GM19328 (cell line): ENCODE measurements at regions not wholly inside any gene's neighbourhood (a gene's known extent, or its start where the extent isn't known, plus 50 kb on each side); places are given as distances from the start of the nearest gene placed in this dataset.
"Not testable (repeated sequence)": the region's sequence is repeated elsewhere in the genome, so short reads cannot be mapped to it uniquely, and the experiment has no call there.

Experiments
- ATAC-seq: cut with Tn5 transposase; IDR thresholded peaks from one replicate; pipeline ENCODE4 v1.9.1; 2021; ENCODE audit warnings: mild to moderate bottlenecking, moderate library complexity; ENCODE audit not compliant: unreplicated experiment

- no peak for ATAC-seq
Observed at GRCh38 chr1:196091397-196092135, 516.7 kb downstream of the KCNT2 start.

GRCh38 chr1:196090226-196090625 lies 518.0 kb downstream of the KCNT2 start:
- ATAC-seq = no peak

- ATAC-seq = no peak
Observed at GRCh38 chr1:196088541-196088940, 519.7 kb downstream of the KCNT2 start.

- no peak for ATAC-seq
Observed at GRCh38 chr1:196078691-196079090, 529.5 kb downstream of the KCNT2 start.

GRCh38 chr1:196075621-196076020 lies 532.6 kb downstream of the KCNT2 start:
- ATAC-seq = no peak

- no peak for ATAC-seq
Observed at GRCh38 chr1:196074182-196074581, 534.1 kb downstream of the KCNT2 start.

- ATAC-seq = no peak
Observed at GRCh38 chr1:196071447-196071846, 536.8 kb downstream of the KCNT2 start.

GRCh38 chr1:196070940-196071339 lies 537.3 kb downstream of the KCNT2 start:
- ATAC-seq = no peak

GRCh38 chr1:196063952-196064351 lies 544.3 kb downstream of the KCNT2 start:
- ATAC-seq = no peak

- no peak for ATAC-seq
Observed at GRCh38 chr1:196063294-196063693, 544.9 kb downstream of the KCNT2 start.

GRCh38 chr1:196060539-196060938 lies 547.7 kb downstream of the KCNT2 start:
- no peak for ATAC-seq

GRCh38 chr1:196059210-196059609 lies 549.0 kb downstream of the KCNT2 start:
- ATAC-seq = no peak

- no peak for ATAC-seq
Observed at GRCh38 chr1:196056966-196057365, 551.3 kb downstream of the KCNT2 start.

- no peak for ATAC-seq
Observed at GRCh38 chr1:196049407-196049806, 558.8 kb downstream of the KCNT2 start.

GRCh38 chr1:196043268-196043667 lies 565.0 kb downstream of the KCNT2 start:
- ATAC-seq = no peak

- ATAC-seq = no peak
Observed at GRCh38 chr1:196034080-196034706, 574.0 kb downstream of the KCNT2 start.

GRCh38 chr1:196031387-196031786 lies 576.9 kb downstream of the KCNT2 start:
- ATAC-seq = not testable (repeated sequence)

- ATAC-seq = no peak
Observed at GRCh38 chr1:196030455-196030854, 577.8 kb downstream of the KCNT2 start.

- no peak for ATAC-seq
Observed at GRCh38 chr1:196029410-196029809, 578.8 kb downstream of the KCNT2 start.

- ATAC-seq = no peak
Observed at GRCh38 chr1:196027127-196027526, 581.1 kb downstream of the KCNT2 start.

- not testable (repeated sequence) for ATAC-seq
Observed at GRCh38 chr1:196021174-196021573, 587.1 kb downstream of the KCNT2 start.

- ATAC-seq = no peak
Observed at GRCh38 chr1:196009362-196009761, 598.9 kb downstream of the KCNT2 start.

GRCh38 chr1:196007763-196008162 lies 600.5 kb downstream of the KCNT2 start:
- no peak for ATAC-seq
